Mucosa of descending colon (tissue), 3 donors: ENCODE measurements at regions not wholly inside any gene's neighbourhood (a gene's known extent, or its start where the extent isn't known, plus 50 kb on each side); places are given as distances from the start of the nearest gene placed in this dataset.
"Not testable (repeated sequence)": the region's sequence is repeated elsewhere in the genome, so short reads cannot be mapped to it uniquely, and the experiment has no call there.

Experiments
- ATAC-seq: fragments of 200-7000 bp; cut with Tn5 transposase; one replicate; pipeline ENCODE4 v1.9.1; 2020; ENCODE audit warnings: mild to moderate bottlenecking, moderate library complexity
- DNase-seq, 3 donors: peaks; one replicate each; pipeline ENCODE4 v3.0.0-alpha.2; 2020
- H3K36me3 ChIP-seq: fragments of 200-600 bp; one replicate; pipeline ENCODE4 v1.8.0; 2021; ENCODE audit warnings: low read depth, mild to moderate bottlenecking
- H3K4me1 ChIP-seq: fragments of 200-600 bp; one replicate; pipeline ENCODE4 v1.8.0; 2021; ENCODE audit warnings: low read depth, mild to moderate bottlenecking
- H3K4me3 ChIP-seq: fragments of 200-600 bp; one replicate; pipeline ENCODE4 v1.8.0; 2021; ENCODE audit warnings: mild to moderate bottlenecking
- H3K9me3 ChIP-seq: fragments of 200-600 bp; one replicate; pipeline ENCODE4 v1.8.0; 2021; ENCODE audit warnings: mild to moderate bottlenecking
- intact Hi-C, 2 donors: fragments of 100-400 bp; cut with DNase I in 1 of 2; cut with micrococcal nuclease in 1 of 2; formaldehyde crosslinking; loops; one replicate each; pipeline versions ENCODE4 v1.11.0 to v1.11.1; 2022; cut with DNase I, micrococcal nuclease
- TF ChIP-seq, protein P1 (sequence below): fragments of 200-600 bp; IDR thresholded peaks from one replicate; pipeline ENCODE4 v1.8.0; 2022; ENCODE audit warnings: antibody characterized with exemption, mild to moderate bottlenecking
- donor health status: DM: no; HTN: no; CAD: no; lungs with moderate emphysema.
- donor health status: DM: no; HTN: no; CAD: no.
- donor health status: DM: no; HTN: yes; CAD: no.

DNA sequence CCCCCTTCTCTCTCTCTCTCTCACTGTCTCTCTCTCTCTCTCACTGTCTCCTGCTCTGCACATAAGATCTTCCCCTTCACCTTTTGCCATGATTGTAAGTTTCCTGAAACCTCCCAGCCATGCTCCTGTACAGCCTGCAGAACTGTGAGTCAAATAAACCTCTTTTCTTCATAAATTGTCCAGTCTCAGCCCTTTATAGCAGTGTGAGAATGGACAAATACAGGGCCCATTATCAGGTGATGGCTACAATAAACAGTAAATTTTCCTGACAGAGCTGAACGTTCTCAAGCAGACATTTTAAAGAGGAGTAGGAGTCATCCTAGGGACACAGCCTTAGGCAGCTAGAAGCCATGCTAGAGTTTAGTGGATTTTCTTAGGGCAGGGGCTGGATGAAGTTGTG, 1679.7 kb upstream of the B3GALT2 start:
- intact Hi-C loops, result no loop called here
- H3K4me3 ChIP-seq, result no peak overlapping the region
- TF ChIP-seq, protein P1, sequence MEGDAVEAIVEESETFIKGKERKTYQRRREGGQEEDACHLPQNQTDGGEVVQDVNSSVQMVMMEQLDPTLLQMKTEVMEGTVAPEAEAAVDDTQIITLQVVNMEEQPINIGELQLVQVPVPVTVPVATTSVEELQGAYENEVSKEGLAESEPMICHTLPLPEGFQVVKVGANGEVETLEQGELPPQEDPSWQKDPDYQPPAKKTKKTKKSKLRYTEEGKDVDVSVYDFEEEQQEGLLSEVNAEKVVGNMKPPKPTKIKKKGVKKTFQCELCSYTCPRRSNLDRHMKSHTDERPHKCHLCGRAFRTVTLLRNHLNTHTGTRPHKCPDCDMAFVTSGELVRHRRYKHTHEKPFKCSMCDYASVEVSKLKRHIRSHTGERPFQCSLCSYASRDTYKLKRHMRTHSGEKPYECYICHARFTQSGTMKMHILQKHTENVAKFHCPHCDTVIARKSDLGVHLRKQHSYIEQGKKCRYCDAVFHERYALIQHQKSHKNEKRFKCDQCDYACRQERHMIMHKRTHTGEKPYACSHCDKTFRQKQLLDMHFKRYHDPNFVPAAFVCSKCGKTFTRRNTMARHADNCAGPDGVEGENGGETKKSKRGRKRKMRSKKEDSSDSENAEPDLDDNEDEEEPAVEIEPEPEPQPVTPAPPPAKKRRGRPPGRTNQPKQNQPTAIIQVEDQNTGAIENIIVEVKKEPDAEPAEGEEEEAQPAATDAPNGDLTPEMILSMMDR, result no peak
- DNase-seq (no peak), ATAC-seq (no peak)
- H3K9me3 ChIP-seq, result no peaks in the 10 kb centered on the region
- no peaks in the 10 kb centered on the region for H3K36me3 ChIP-seq
- no peaks in the 10 kb centered on the region for H3K4me1 ChIP-seq

DNA sequence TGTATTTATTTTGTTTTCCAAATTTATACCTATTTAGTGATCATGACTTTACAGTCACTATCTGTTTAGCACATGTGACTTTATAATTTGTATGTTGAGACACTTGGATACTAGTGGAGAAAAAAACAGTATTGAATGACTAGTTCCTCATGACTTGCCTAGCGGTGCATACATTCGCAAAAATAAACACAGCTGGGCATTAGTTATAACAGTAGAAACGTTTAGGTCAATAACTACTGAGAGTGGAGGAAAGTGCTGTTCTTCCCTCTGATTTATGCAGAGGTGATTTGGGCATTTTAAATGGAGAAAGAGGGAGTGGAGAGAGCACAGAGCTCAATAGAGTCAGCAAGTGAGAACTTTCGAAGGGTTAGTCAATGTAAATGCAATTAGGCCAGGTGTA, 1679.0 kb upstream of the B3GALT2 start:
- no peaks in the 10 kb centered on the region for H3K4me1 ChIP-seq
- ATAC-seq, result no peak
- intact Hi-C loops, result no loop called here

DNA sequence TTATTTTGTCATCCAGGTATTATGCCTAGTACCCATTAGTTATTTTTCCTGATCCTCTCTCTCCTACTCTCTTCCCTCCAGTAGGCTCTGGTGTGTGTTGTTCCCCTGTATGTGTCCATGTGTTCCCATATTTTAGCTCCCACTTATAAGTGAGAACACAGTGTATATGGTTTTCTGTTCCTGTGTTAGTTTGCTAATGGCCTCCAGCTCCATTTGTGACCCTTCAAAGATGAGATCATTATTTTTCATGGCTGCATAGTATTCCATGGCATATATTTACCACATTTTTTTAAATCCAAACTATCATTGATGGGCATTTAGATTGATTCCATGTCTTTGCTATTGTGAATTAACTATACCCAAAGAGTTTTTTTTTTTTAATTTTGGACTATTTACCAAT, 1675.7 kb upstream of the B3GALT2 start:
- ATAC-seq (no peak), DNase-seq (no peak)
- no peaks in the 10 kb centered on the region for H3K9me3 ChIP-seq
- intact Hi-C loops, result no loop called here
- H3K36me3 ChIP-seq, result no peaks in the 10 kb centered on the region
- TF ChIP-seq, protein P1, result no peak
- no peaks in the 10 kb centered on the region for H3K4me1 ChIP-seq
- H3K4me3 ChIP-seq, result no peak overlapping the region

More for the DNA sequence above, 1679.0 kb upstream of the B3GALT2 start:
- TF ChIP-seq, protein P1, result no peak
- Histone ChIP-seq H3K4me3 (no peak overlapping the region), H3K36me3 (no peaks in the 10 kb centered on the region), H3K9me3 (no peaks in the 10 kb centered on the region)
- DNase-seq, result no peak

DNA sequence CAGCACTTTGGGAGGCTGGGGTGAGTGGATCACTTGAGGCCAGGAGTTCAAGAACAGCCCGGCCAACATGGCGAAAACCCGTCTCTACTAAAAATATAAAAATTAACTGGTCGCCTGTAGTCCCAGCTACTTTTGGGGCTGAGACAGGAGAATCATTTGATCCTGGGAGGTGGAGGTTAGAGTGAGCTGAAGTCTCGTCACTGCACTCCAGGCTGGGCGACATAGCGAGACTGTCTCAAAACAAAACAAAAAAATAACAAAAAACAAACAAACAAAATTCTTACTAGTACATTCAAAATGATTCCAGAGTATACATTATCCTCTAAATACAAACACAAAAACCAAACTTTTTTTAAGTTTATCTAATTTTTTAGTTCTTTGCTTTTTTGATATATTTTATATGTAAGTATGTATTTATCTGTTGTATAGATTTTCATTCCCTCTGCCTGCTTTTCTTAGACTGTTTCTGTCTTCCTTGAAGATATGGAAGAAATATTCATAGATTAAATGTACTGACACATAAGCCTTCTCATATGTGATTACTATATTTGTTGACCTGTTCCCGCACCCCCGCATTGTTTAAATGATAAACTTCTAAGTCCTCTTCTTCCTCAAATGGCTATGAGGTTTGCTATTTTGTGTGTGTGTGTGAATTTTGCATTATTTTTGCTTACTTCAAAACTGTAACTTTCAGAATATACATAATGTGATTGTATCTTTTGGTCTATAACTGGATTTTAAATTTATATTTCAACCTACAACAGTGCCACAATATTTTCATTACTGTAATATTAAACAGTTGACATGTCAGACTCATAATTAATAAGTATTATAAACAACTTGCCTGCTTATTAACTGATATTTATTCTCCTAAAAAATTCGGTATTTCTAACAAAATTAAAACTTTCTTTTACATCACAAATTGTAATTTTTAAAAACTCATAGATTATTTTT, 1674.1 kb upstream of the B3GALT2 start:
- no peak for ATAC-seq
- Histone ChIP-seq H3K36me3 (no peaks in the 10 kb centered on the region), H3K4me1 (no peaks in the 10 kb centered on the region), H3K9me3 (no peaks in the 10 kb centered on the region), H3K4me3 (no peak overlapping the region)
- TF ChIP-seq, protein P1, result no peak
- DNase-seq, result no peak
- intact Hi-C loops, result no loop called here

DNA sequence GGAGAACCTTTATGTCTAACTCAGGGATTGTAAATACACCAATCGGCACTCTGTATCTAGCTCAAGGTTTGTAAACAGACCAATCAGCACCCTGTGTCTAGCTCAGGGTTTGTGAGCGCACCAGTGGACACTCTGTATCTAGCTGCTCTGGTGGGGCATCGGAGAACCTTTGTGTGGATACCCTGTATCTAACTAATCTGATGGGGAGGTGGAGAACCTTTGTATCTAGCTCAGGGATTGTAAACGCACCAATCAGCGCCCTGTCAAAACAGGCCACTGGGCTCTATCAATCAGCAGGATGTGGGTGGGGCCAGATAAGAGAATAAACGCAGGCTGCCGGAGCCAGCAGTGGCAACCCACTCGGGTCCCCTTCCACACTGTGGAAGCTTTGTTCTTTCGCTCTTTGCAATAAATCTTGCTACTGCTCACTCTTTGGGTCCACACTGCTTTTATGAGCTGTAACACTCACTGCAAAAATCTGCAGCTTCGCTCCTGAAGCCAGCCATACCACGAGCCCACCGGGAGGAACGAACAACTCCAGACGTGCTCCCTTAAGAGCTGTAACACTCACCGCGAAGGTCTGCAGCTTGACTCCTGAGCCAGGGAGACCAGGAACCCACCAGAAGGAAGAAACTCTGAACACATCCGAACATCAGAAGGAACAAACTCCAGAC, 1673.2 kb upstream of the B3GALT2 start:
- intact Hi-C loops, H3K4me3 ChIP-seq, H3K4me1 ChIP-seq, DNase-seq, H3K36me3 ChIP-seq, H3K9me3 ChIP-seq, ATAC-seq: not testable (repeated sequence)

DNA sequence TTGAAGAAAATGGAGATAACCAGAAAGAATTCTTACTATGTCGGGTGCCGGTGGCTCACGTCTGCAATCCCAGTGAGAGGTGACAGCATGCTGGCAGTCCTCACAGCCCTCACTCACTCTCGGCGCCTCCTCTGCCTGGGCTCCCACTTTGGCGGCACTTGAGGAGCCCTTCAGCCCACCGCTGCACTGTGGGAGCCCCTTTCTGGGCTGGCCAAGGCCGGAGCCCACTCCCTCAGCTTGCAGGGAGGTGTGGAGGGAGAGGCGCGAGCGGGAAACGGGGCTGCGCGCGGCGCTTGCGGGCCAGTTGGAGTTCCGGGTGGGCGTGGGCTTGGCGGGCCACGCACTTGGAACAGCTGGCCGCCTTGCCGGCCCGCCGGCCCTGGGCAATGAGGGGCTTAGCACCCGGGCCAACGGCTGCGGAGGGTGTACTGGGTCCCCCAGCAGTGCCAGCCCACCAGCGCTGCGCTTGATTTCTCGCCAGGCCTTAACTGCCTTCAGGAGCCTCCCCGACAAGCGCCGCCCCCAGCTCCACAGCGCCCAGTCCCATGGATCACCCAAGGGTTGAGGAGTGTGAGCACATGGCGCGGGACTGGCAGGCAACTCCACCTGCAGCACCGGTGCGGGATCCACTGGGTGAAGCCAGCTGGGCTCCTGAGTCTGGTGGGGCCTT, 1672.5 kb upstream of the B3GALT2 start:
- H3K9me3 ChIP-seq, H3K4me3 ChIP-seq, H3K4me1 ChIP-seq, H3K36me3 ChIP-seq, DNase-seq, intact Hi-C loops, ATAC-seq: not testable (repeated sequence)
